Esophagus squamous epithelium (tissue), 5 donors: ENCODE measurements at regions not wholly inside any gene's neighbourhood (a gene's known extent, or its start where the extent isn't known, plus 50 kb on each side); places are given as distances from the start of the nearest gene placed in this dataset.
"Not testable (repeated sequence)": the region's sequence is repeated elsewhere in the genome, so short reads cannot be mapped to it uniquely, and the experiment has no call there.

Experiments used
- DNase-seq: peaks from one replicate; lab custom pipeline; 2025; lab: John Stamatoyannopoulos, UW
- H3K27ac ChIP-seq, 4 donors: fragments of 200-600 bp; sonication (generic); one replicate each; pipeline ENCODE4 v1.5.1; 2016 to 2019; ENCODE audit warnings: mild to moderate bottlenecking in 1 of 4
- H3K27me3 ChIP-seq, 4 donors: fragments of 200-600 bp; sonication (generic); 1 replicate in 3 of 4; 2 replicates in 1 of 4; pipeline versions ENCODE4 v1.5.1 to v1.6.0; 2017 to 2021; ENCODE audit warnings: antibody characterized with exemption in 1 of 4
- H3K36me3 ChIP-seq, 3 donors: fragments of 200-600 bp; sonication (generic); one replicate each; pipeline ENCODE4 v1.5.1; 2016 to 2019
- H3K4me1 ChIP-seq, 3 donors: fragments of 200-600 bp; sonication (generic); one replicate each; pipeline ENCODE4 v1.5.1; 2017 to 2019
- H3K4me3 ChIP-seq, 4 donors: fragments of 200-600 bp; sonication (generic); 1 replicate in 3 of 4; 2 replicates in 1 of 4; pipeline ENCODE4 v1.5.1; 2016 to 2019; ENCODE audit warnings: mild to moderate bottlenecking in 2 of 4, moderate library complexity in 1 of 4
- H3K9me3 ChIP-seq, 3 donors: fragments of 200-600 bp; sonication (generic); one replicate each; pipeline ENCODE4 v1.5.1; 2016 to 2019
- POLR2A ChIP-seq, 4 donors: fragments of 450-650 bp; IDR thresholded peaks; one replicate each; pipeline ENCODE4 v1.6.1; 2017; ENCODE audit warnings: antibody characterized with exemption in 4 of 4, mild to moderate bottlenecking in 4 of 4, moderate library complexity in 3 of 4
- WGBS, 2 donors: methylation state at CpG; one replicate each; pipeline ENCODE4 v1.1.5; 2018; 5-methylcytosine and 5-hydroxymethylcytosine counted together
- intact Hi-C: fragments of 100-400 bp; cut with DNase I; formaldehyde crosslinking; loops from one replicate; pipeline ENCODE4 v1.15.0; 2022
- TF ChIP-seq, protein P1 (sequence below), 6 experiments: fragments of 450-650 bp in 4 of 6; fragments of 200-600 bp in 2 of 6; sonication (generic) in 2 of 6; IDR thresholded peaks; one replicate each; pipeline ENCODE4 v1.5.1; 2016 to 2019; ENCODE audit warnings: antibody characterized with exemption in 6 of 6, mild to moderate bottlenecking in 4 of 6, moderate library complexity in 4 of 6
- donor health status: DM: yes; HTN: yes; CAD: no.

DNA sequence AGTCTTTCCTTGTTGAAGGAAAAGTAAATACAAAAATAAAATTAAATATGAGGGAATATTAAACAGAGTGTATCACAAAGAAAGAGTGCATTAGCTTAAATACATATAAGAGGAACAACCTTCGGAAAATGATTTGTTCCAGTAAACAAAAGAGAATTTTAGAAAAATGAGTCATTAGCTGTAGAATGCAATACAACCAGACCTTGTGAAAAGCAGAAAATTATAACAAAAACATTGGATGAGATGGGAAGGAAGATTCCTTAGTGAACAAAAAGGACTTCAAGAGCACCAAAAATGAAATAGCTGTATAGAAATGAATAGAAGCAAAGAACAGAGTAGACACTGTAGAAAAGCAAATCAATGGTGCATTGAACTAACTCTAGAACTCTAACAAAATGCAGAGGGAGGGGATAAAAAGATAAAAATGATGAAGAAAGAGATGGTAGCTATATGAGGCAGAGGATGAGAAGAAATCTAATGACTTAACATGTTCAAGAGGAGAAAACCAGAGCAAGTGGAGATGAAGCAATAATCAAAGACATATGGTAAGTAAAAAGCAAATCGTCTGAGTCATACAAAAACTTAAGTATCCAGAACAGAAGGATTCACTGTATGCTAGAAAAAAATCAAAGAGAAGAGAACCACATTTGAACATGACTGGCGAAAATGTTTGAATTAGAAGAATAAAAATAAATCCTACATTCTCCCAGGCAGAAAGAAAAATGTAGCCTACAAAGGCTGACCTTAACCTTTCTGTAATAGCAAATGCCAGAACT, 190.5 kb downstream of the TMEM26 start:
- TF ChIP-seq, protein P1, sequence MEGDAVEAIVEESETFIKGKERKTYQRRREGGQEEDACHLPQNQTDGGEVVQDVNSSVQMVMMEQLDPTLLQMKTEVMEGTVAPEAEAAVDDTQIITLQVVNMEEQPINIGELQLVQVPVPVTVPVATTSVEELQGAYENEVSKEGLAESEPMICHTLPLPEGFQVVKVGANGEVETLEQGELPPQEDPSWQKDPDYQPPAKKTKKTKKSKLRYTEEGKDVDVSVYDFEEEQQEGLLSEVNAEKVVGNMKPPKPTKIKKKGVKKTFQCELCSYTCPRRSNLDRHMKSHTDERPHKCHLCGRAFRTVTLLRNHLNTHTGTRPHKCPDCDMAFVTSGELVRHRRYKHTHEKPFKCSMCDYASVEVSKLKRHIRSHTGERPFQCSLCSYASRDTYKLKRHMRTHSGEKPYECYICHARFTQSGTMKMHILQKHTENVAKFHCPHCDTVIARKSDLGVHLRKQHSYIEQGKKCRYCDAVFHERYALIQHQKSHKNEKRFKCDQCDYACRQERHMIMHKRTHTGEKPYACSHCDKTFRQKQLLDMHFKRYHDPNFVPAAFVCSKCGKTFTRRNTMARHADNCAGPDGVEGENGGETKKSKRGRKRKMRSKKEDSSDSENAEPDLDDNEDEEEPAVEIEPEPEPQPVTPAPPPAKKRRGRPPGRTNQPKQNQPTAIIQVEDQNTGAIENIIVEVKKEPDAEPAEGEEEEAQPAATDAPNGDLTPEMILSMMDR (IDR thresholded peaks at IDR 0.05): no peak
- TF ChIP-seq POLR2A (IDR thresholded peaks at IDR 0.05): no peak
- intact Hi-C loops: no loop called here

DNA sequence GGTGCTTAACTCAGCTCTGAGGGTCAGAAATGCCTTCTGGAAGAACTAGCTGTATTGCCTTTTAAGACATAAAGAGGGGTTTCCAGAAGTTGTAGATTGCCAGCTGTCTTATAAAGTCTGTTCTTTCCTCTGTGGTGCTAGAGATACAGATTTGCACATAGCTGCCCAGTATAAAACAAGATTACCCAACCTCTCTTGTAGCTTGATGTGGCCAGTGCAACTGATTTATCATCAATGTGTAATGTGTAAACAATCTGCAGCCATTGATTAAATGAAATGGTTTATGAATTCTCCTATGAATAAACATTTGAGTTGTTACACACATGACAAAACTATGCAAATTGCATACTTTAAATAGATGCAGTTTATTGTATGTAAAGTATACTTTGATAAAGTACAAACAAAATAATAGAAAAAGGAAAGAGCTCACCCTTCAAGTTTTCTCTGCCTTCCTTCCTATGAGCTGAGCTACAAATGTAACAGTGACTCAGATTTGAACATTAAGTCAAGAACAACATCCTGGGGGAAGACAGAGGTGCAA, 195.2 kb downstream of the TMEM26 start:
- H3K4me3 ChIP-seq: no peak overlapping the region
- DNase-seq: no peak
- H3K27ac ChIP-seq: no peak overlapping the region
- no peaks in the 10 kb centered on the region for H3K4me1 ChIP-seq
- intact Hi-C loops: no loop called here
- H3K27me3 ChIP-seq: peaks cover 0 to 7% (median 0%) of the 10 kb centered on the region in 4 donors
- no peaks in the 10 kb centered on the region for H3K9me3 ChIP-seq
- no peaks in the 10 kb centered on the region for H3K36me3 ChIP-seq
- TF ChIP-seq, protein P1 (IDR thresholded peaks at IDR 0.05): no peak
- TF ChIP-seq POLR2A (IDR thresholded peaks at IDR 0.05): no peak

More for the DNA sequence above, 190.5 kb downstream of the TMEM26 start:
- 40 to 53% methylated on average over 3 of the region's 3 CpGs for WGBS, 2 donors
- Histone ChIP-seq H3K9me3 (no peaks in the 10 kb centered on the region), H3K36me3 (no peaks in the 10 kb centered on the region), H3K4me1 (no peaks in the 10 kb centered on the region), H3K27ac (no peak overlapping the region), H3K27me3 (peaks cover 0 to 4% (median 0%) of the 10 kb centered on the region in 4 donors), H3K4me3 (no peak overlapping the region)
- no peak for DNase-seq

DNA sequence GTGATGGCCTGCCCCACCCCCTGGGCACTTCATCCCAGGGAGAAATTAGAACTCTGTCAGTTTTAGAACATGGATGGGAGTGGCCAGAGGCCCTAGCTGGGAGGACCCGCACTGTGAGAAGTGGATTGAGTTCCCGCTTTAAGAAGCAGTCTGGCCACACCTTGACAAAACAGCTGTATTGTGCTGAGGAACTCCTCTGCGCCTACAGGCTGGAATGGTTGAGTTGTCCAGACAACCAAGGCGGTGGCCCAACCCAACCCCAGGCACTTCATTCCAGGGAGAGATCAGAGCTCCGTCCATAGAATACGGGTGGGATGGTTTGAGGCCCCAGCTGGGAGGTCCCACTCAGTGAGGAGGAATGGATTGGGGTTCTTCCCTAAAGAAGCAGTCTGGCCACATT, 196.0 kb downstream of the TMEM26 start:
- no peak for DNase-seq
- peaks cover 0 to 7% (median 0%) of the 10 kb centered on the region in 4 donors for H3K27me3 ChIP-seq
- intact Hi-C loops: no loop called here
- TF ChIP-seq, protein P1 (IDR thresholded peaks at IDR 0.05): no peak
- TF ChIP-seq POLR2A (IDR thresholded peaks at IDR 0.05): no peak
- no peak overlapping the region for H3K27ac ChIP-seq
- no peak overlapping the region for H3K4me3 ChIP-seq
- WGBS, 2 donors: 86 to 100% methylated on average over 1 to 5 of the region's 6 CpGs
- no peaks in the 10 kb centered on the region for H3K36me3 ChIP-seq
- H3K9me3 ChIP-seq: no peaks in the 10 kb centered on the region
- H3K4me1 ChIP-seq: no peaks in the 10 kb centered on the region

DNA sequence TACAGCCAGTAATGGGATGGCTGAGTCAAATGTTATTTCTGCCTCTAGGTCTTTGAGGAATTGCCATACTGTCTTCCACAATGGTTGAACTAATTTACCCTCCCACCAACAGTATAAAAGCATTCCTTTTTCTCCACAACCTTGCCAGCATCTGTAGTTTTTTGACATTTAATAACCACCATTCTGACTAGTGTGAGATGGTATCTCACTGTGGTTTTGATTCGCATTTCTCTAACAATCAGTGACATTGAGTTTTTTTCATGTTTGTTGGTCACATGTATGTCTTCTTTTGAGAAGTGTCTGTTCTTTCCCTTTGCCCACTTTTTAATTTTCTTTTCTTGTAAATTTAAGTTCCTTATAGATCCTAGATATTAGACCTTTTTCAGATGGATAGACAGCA, 200.9 kb downstream of the TMEM26 start:
- 75% methylated on average over 1 of the region's 1 CpG for WGBS, 2 donors
- H3K27ac ChIP-seq, DNase-seq, H3K4me1 ChIP-seq, H3K4me3 ChIP-seq, H3K9me3 ChIP-seq, intact Hi-C loops, H3K27me3 ChIP-seq, H3K36me3 ChIP-seq: not testable (repeated sequence)

DNA sequence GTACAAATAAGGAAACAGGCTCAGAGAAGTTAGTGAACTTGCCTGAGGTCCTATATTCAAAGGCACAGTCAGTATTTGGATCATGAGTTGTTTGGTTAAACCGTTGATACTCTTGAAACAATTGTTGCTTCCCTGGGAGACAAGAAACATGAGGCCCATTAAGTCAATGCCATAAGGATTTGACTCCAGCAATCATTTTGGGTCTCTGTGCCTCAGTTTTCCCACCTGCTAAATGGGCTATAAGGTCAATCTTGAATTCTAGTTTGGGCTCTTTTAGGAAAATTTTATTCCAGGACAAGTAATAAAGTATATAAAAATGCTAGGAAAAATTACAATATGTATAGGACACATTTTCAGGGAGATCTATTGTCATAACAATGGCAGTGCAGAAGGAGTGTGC, 202.1 kb downstream of the TMEM26 start:
- H3K27me3 ChIP-seq: no peaks in the 10 kb centered on the region
- no peaks in the 10 kb centered on the region for H3K36me3 ChIP-seq
- H3K27ac ChIP-seq: no peak overlapping the region
- no peak for DNase-seq
- H3K4me3 ChIP-seq: no peak overlapping the region
- intact Hi-C loops: no loop called here
- no peaks in the 10 kb centered on the region for H3K9me3 ChIP-seq
- H3K4me1 ChIP-seq: no peaks in the 10 kb centered on the region
- WGBS, 2 donors: 46 to 75% methylated on average over 1 of the region's 1 CpG
- TF ChIP-seq, protein P1 (IDR thresholded peaks at IDR 0.05): no peak
- no peak for TF ChIP-seq POLR2A (IDR thresholded peaks at IDR 0.05)
